Motor neuron (in vitro differentiated cells): ENCODE measurements at regions not wholly inside any gene's neighbourhood (a gene's known extent, or its start where the extent isn't known, plus 50 kb on each side); places are given as distances from the start of the nearest gene placed in this dataset.

Experiments used
- ATAC-seq, 8 experiments: fragments of 200-7000 bp; cut with Tn5 transposase; replicated peaks in 6 of 8; 2 replicates each; pipeline ENCODE4 v1.8.0; 2021; ENCODE audit warnings: mild to moderate bottlenecking in 8 of 8, moderate library complexity in 8 of 8
- H3K27ac ChIP-seq, 2 donors: fragments of 250-450 bp; sonication (Bioruptor Pico); 2 replicates each; pipeline ENCODE4 v1.9.0; 2021; ENCODE audit warnings: antibody characterized with exemption in 2 of 2, mild to moderate bottlenecking in 2 of 2, moderate library complexity in 1 of 2
- H3K4me1 ChIP-seq, 2 donors: fragments of 250-450 bp; sonication (Bioruptor Pico); replicated peaks in 1 of 2; 2 replicates each; pipeline ENCODE4 v1.6.1; 2021; ENCODE audit warnings: antibody characterized with exemption in 2 of 2, mild to moderate bottlenecking in 2 of 2, moderate library complexity in 1 of 2
- H3K4me3 ChIP-seq, 5 donors: fragments of 250-450 bp; sonication (Bioruptor Pico); 2 replicates each; pipeline ENCODE4 v1.9.0; 2021; ENCODE audit warnings: antibody characterized with exemption in 5 of 5, mild to moderate bottlenecking in 5 of 5, moderate library complexity in 4 of 5
- WGBS, 10 experiments: fragments of 450-650 bp; shearing (Covaris generic); methylation state at CpG; one replicate each; pipeline ENCODE4 v1.0.0; 2022; 5-methylcytosine and 5-hydroxymethylcytosine counted together
- in situ Hi-C, 9 experiments: fragments of 400-800 bp; cut with MboI; loops; one replicate each; pipeline ENCODE4 v1.15.0; 2021; ENCODE audit warnings: low sequenced_read_pairs in 9 of 9, low pct_unique_long_range_greater_than_20kb in 2 of 9; ENCODE audit not compliant: unreplicated experiment in 9 of 9

GRCh38 chr10:7033031-7033430, 377.8 kb downstream of the SFMBT2 start:
- Histone ChIP-seq H3K4me3 (no peak overlapping the region), H3K27ac (no peak overlapping the region), H3K4me1 (no peaks in the 10 kb centered on the region)
- WGBS, 10 experiments, result 0 to 100% (median 89%) methylated on average over 1 of the region's 1 CpG; no CpG with 5 or more reads in 7 of the 10 experiments
- no peak for ATAC-seq
- in situ Hi-C loops, result no loop called here

- 30 to 100% (median 81%) methylated on average over 1 to 4 of the region's 5 CpGs for WGBS, 10 experiments
- in situ Hi-C loops, result no loop called here
- H3K4me3 ChIP-seq, result no peak overlapping the region
- no peak for ATAC-seq
- H3K27ac ChIP-seq, result no peak overlapping the region
- peaks cover 0 to 4% of the 10 kb centered on the region in 2 donors for H3K4me1 ChIP-seq
Observed at GRCh38 chr10:7030134-7030855, 380.5 kb downstream of the SFMBT2 start.

GRCh38 chr10:7029672-7030071, 381.2 kb downstream of the SFMBT2 start:
- 0 to 100% (median 80%) methylated on average over 1 of the region's 1 CpG; no CpG with 5 or more reads in 5 of the 10 experiments for WGBS, 10 experiments
- Histone ChIP-seq H3K4me3 (no peak overlapping the region), H3K4me1 (peaks cover 0 to 4% of the 10 kb centered on the region in 2 donors), H3K27ac (no peak overlapping the region)
- no peak for ATAC-seq
- in situ Hi-C loops, result no loop called here

- Histone ChIP-seq H3K4me1 (peaks cover 0 to 4% of the 10 kb centered on the region in 2 donors), H3K27ac (no peak overlapping the region), H3K4me3 (no peak overlapping the region)
- 43 to 100% (median 71%) methylated on average over 1 of the region's 1 CpG; no CpG with 5 or more reads in 5 of the 10 experiments for WGBS, 10 experiments
- no peak for ATAC-seq
- in situ Hi-C loops, result no loop called here
Observed at GRCh38 chr10:7028809-7029166, 382.0 kb downstream of the SFMBT2 start.

- H3K27ac ChIP-seq, result no peak overlapping the region
- 32 to 94% (median 66%) methylated on average over 2 to 6 of the region's 7 CpGs; no CpG with 5 or more reads in 1 of the 10 experiments for WGBS, 10 experiments
- in situ Hi-C loops, result no loop called here
Observed at GRCh38 chr10:7027913-7028808, 382.7 kb downstream of the SFMBT2 start.

GRCh38 chr10:7027237-7027912, 383.5 kb downstream of the SFMBT2 start:
- in situ Hi-C loops, result no loop called here
- Histone ChIP-seq H3K27ac (no peak overlapping the region), H3K4me3 (no peak overlapping the region), H3K4me1 (peaks cover 0 to 4% of the 10 kb centered on the region in 2 donors)
- WGBS, 10 experiments, result 38 to 91% (median 78%) methylated on average over 2 to 4 of the region's 4 CpGs; no CpG with 5 or more reads in 1 of the 10 experiments
- peak in 1 of 8 experiments; percentile 34 for ATAC-seq

More at GRCh38 chr10:7027913-7028808, 382.7 kb downstream of the SFMBT2 start:
- peaks cover 0 to 4% of the 10 kb centered on the region in 2 donors for H3K4me1 ChIP-seq
- ATAC-seq, result peak; percentile 32 to 94 (median 80)
- H3K4me3 ChIP-seq, result no peak overlapping the region

GRCh38 chr10:7026818-7027217, 384.0 kb downstream of the SFMBT2 start:
- no peak overlapping the region for H3K27ac ChIP-seq
- H3K4me1 ChIP-seq, result peaks cover 0 to 4% of the 10 kb centered on the region in 2 donors
- WGBS, 10 experiments, result 14 to 100% (median 94%) methylated on average over 1 to 4 of the region's 4 CpGs; no CpG with 5 or more reads in 3 of the 10 experiments
- ATAC-seq, result no peak
- in situ Hi-C loops, result no loop called here
- H3K4me3 ChIP-seq, result no peak overlapping the region

GRCh38 chr10:7025296-7025695, 385.5 kb downstream of the SFMBT2 start:
- H3K27ac ChIP-seq, result no peak overlapping the region
- in situ Hi-C loops, result no loop called here
- ATAC-seq, result no peak
- H3K4me1 ChIP-seq, result peaks cover 0 to 4% of the 10 kb centered on the region in 2 donors
- H3K4me3 ChIP-seq, result no peak overlapping the region
- 56 to 100% (median 100%) methylated on average over 1 to 2 of the region's 2 CpGs for WGBS, 10 experiments

- H3K4me3 ChIP-seq, result no peak overlapping the region
- no peak overlapping the region for H3K27ac ChIP-seq
- WGBS, 10 experiments, result 12 to 100% (median 75%) methylated on average over 1 to 5 of the region's 5 CpGs; no CpG with 5 or more reads in 5 of the 10 experiments
- in situ Hi-C loops, result no loop called here
- ATAC-seq, result no peak
- H3K4me1 ChIP-seq, result no peaks in the 10 kb centered on the region
Observed at GRCh38 chr10:7015457-7015856, 395.4 kb downstream of the SFMBT2 start.

GRCh38 chr10:7014721-7015120, 396.1 kb downstream of the SFMBT2 start:
- 0 to 92% (median 56%) methylated on average over 2 to 4 of the region's 4 CpGs; no CpG with 5 or more reads in 1 of the 10 experiments for WGBS, 10 experiments
- Histone ChIP-seq H3K4me3 (no peak overlapping the region), H3K4me1 (no peaks in the 10 kb centered on the region), H3K27ac (no peak overlapping the region)
- no peak for ATAC-seq
- in situ Hi-C loops, result no loop called here

- in situ Hi-C loops, result no loop called here
- no peak for ATAC-seq
- WGBS, 10 experiments, result 11 to 100% (median 71%) methylated on average over 1 to 2 of the region's 2 CpGs; no CpG with 5 or more reads in 1 of the 10 experiments
- Histone ChIP-seq H3K4me3 (no peak overlapping the region), H3K4me1 (no peaks in the 10 kb centered on the region), H3K27ac (no peak overlapping the region)
Observed at GRCh38 chr10:7011994-7012393, 398.8 kb downstream of the SFMBT2 start.

GRCh38 chr10:7008645-7009044, 402.2 kb downstream of the SFMBT2 start:
- in situ Hi-C loops, result no loop called here
- Histone ChIP-seq H3K4me3 (no peak overlapping the region), H3K4me1 (peaks cover 0 to 2% of the 10 kb centered on the region in 2 donors), H3K27ac (no peak overlapping the region)
- WGBS, 10 experiments, result 0 to 91% (median 66%) methylated on average over 1 to 2 of the region's 2 CpGs; no CpG with 5 or more reads in 1 of the 10 experiments
- ATAC-seq, result no peak
